ENCODE measurements at regions not wholly inside any gene's neighbourhood (a gene's known extent, or its start where the extent isn't known, plus 50 kb on each side); places are given as distances from the start of the nearest gene placed in this dataset.

GRCh38 chr6:63493557-63493956, 78.7 kb upstream of the LOC128125822 start:
- no peak for TF ChIP-seq EZH2 (IDR thresholded peaks at IDR 0.05; ENCODE audit: low read length, missing control alignments)
- no peak for TF ChIP-seq CTCF (conservative IDR thresholded peaks at IDR 0.05 in 1 of 2, IDR thresholded peaks at IDR 0.05 in 1 of 2; ENCODE audit: low read depth in 1 of 2, low read length in 2 of 2)
